HG02981 (cell line): ENCODE measurements at regions not wholly inside any gene's neighbourhood (a gene's known extent, or its start where the extent isn't known, plus 50 kb on each side); places are given as distances from the start of the nearest gene placed in this dataset.
"Not testable (repeated sequence)": the region's sequence is repeated elsewhere in the genome, so short reads cannot be mapped to it uniquely, and the experiment has no call there.

Experiments
- ATAC-seq: cut with Tn5 transposase; IDR thresholded peaks from one replicate; pipeline ENCODE4 v1.9.1; 2021; ENCODE audit warnings: mild to moderate bottlenecking, moderate library complexity; ENCODE audit not compliant: unreplicated experiment

GRCh38 chr1:190809312-190809711 lies 331.6 kb upstream of the BRINP3 start:
- ATAC-seq, result no peak

GRCh38 chr1:190812996-190813395 lies 335.3 kb upstream of the BRINP3 start:
- no peak for ATAC-seq

GRCh38 chr1:190832511-190832910 lies 354.8 kb upstream of the BRINP3 start:
- no peak for ATAC-seq

GRCh38 chr1:190835658-190836057 lies 358.0 kb upstream of the BRINP3 start:
- no peak for ATAC-seq

GRCh38 chr1:190837200-190837599 lies 359.5 kb upstream of the BRINP3 start:
- not testable (repeated sequence) for ATAC-seq

- no peak for ATAC-seq
These were observed 360.2 kb upstream of the BRINP3 start for GRCh38 chr1:190837888-190838287.

- no peak for ATAC-seq
These were observed 369.5 kb upstream of the BRINP3 start for GRCh38 chr1:190847166-190847565.

GRCh38 chr1:190849346-190849745 lies 371.7 kb upstream of the BRINP3 start:
- ATAC-seq, result no peak

- no peak for ATAC-seq
These were observed 374.9 kb upstream of the BRINP3 start for GRCh38 chr1:190852611-190853010.

- no peak for ATAC-seq
These were observed 380.5 kb upstream of the BRINP3 start for GRCh38 chr1:190858140-190858539.

- no peak for ATAC-seq
These were observed 386.5 kb upstream of the BRINP3 start for GRCh38 chr1:190864013-190864641.

- no peak for ATAC-seq
These were observed 402.7 kb upstream of the BRINP3 start for GRCh38 chr1:190880352-190880751.

- ATAC-seq, result no peak
These were observed 403.4 kb upstream of the BRINP3 start for GRCh38 chr1:190881064-190881463.

- no peak for ATAC-seq
These were observed 419.6 kb upstream of the BRINP3 start for GRCh38 chr1:190897233-190897632.

- no peak for ATAC-seq
These were observed 426.5 kb upstream of the BRINP3 start for GRCh38 chr1:190904091-190904695.

- no peak for ATAC-seq
These were observed 428.6 kb upstream of the BRINP3 start for GRCh38 chr1:190906206-190906725.

GRCh38 chr1:190908246-190908645 lies 430.6 kb upstream of the BRINP3 start:
- ATAC-seq, result no peak

GRCh38 chr1:190908691-190909090 lies 431.0 kb upstream of the BRINP3 start:
- no peak for ATAC-seq

GRCh38 chr1:190935925-190936324 lies 458.3 kb upstream of the BRINP3 start:
- ATAC-seq, result no peak

GRCh38 chr1:190936337-190936736 lies 458.7 kb upstream of the BRINP3 start:
- ATAC-seq, result no peak

GRCh38 chr1:190940951-190941350 lies 463.3 kb upstream of the BRINP3 start:
- no peak for ATAC-seq

- no peak for ATAC-seq
These were observed 464.8 kb upstream of the BRINP3 start for GRCh38 chr1:190942475-190942874.

GRCh38 chr1:190943722-190944121 lies 466.1 kb upstream of the BRINP3 start:
- not testable (repeated sequence) for ATAC-seq
